HCT116 (cell line): ENCODE measurements at regions not wholly inside any gene's neighbourhood (a gene's known extent, or its start where the extent isn't known, plus 50 kb on each side); places are given as distances from the start of the nearest gene placed in this dataset.

ENCODE experiments used
- ATAC-seq: fragments of 200-7000 bp; cut with Tn5 transposase; 2 replicates; pipeline ENCODE4 v1.9.1; 2020; ENCODE audit warnings: mild to moderate bottlenecking, moderate library complexity
- BruUV-seq: library from RNA; stranded (reverse); fragments of 400-500 nt; replicated peaks from 2 replicates; lab custom pipeline; 2021; lab: Mats Ljungman, UMichigan
- CTCF ChIA-PET: fragments of 300-600 bp; sonication (Branson Sonifier 250); formaldehyde crosslinking; loops from one replicate; lab custom pipeline; 2021; ENCODE audit warnings: antibody characterized with exemption; lab: Charles Lee
- POLR2A ChIA-PET: fragments of 300-600, 350-600 bp; sonication (Branson Sonifier 250); formaldehyde crosslinking; loops from one replicate; lab custom pipeline; 2021; ENCODE audit warnings: antibody characterized with exemption; lab: Charles Lee
- RAD21 ChIA-PET, 2 experiments: fragments of 300-600 bp; sonication (Branson Sonifier 250); formaldehyde crosslinking; loops; one replicate each; lab custom pipeline; 2023; ENCODE audit warnings: low total read pairs in 2 of 2; ENCODE audit not compliant: uncharacterized antibody in 2 of 2, unreplicated experiment in 2 of 2, low non-redundant PET in 1 of 2; lab: Charles Lee
- DNase-seq: peaks from one replicate; pipeline ENCODE4 v3.0.0-alpha.2; 2010; ENCODE audit warnings: low read depth, low spot score
- H2AFZ ChIP-seq: fragments of 200-600 bp; shearing (Covaris generic), sonication (generic); 2 replicates; pipeline ENCODE4 v1.6.1; 2017; ENCODE audit warnings: low read depth, mixed run types, mixed read lengths, antibody characterized with exemption, low read length; ENCODE audit not compliant: poor library complexity, severe bottlenecking
- H3K27ac ChIP-seq: 2 replicates; pipeline ENCODE4 v1.5.1; 2012; ENCODE audit warnings: low read depth, low read length
- H3K27me3 ChIP-seq: fragments of 200-600 bp; sonication (generic); 2 replicates; pipeline ENCODE4 v1.6.1; 2016; ENCODE audit warnings: mixed run types, low read length, mixed read lengths; ENCODE audit not compliant: insufficient read depth
- H3K36me3 ChIP-seq, 2 experiments: fragments of 200-500 bp in 1 of 2; fragments of 200-600 bp in 1 of 2; sonication (Bioruptor generic) in 1 of 2; sonication (generic) in 1 of 2; 2 replicates each; pipeline versions ENCODE4 v1.5.1 to v1.6.1; 2014 to 2016; ENCODE audit warnings: low read length in 2 of 2, inconsistent platforms in 1 of 2, mixed read lengths in 1 of 2, mixed run types in 1 of 2; ENCODE audit not compliant: insufficient read depth in 2 of 2, control insufficient read depth in 1 of 2
- H3K4me1 ChIP-seq, 2 experiments: fragments of 200-600 bp in 1 of 2; sonication (generic) in 1 of 2; 2 replicates each; pipeline versions ENCODE4 v1.5.1 to v1.6.1; 2012 to 2017; ENCODE audit warnings: low read length in 2 of 2, inconsistent platforms in 1 of 2, mild to moderate bottlenecking in 1 of 2, mixed read lengths in 1 of 2, mixed run types in 1 of 2, moderate library complexity in 1 of 2; ENCODE audit not compliant: insufficient read depth in 2 of 2, control insufficient read depth in 1 of 2
- H3K4me2 ChIP-seq: fragments of 200-600 bp; sonication (generic); 2 replicates; pipeline ENCODE4 v1.6.1; 2017; ENCODE audit warnings: mixed run types, low read length, mixed read lengths
- H3K4me3 ChIP-seq, 2 experiments: fragments of 200-600 bp in 1 of 2; sonication (generic) in 1 of 2; replicated peaks in 1 of 2; 2 replicates each; pipeline ENCODE4 v1.5.1; 2011 to 2016; ENCODE audit warnings: low read length in 2 of 2, control low read depth in 1 of 2, low read depth in 1 of 2, mild to moderate bottlenecking in 1 of 2, mixed read lengths in 1 of 2, mixed run types in 1 of 2
- H3K79me2 ChIP-seq: fragments of 200-600 bp; sonication (generic); 2 replicates; pipeline ENCODE4 v1.6.1; 2017; ENCODE audit warnings: mild to moderate bottlenecking, mixed run types, low read length, moderate library complexity, mixed read lengths; ENCODE audit not compliant: insufficient read depth
- H3K9ac ChIP-seq: fragments of 200-600 bp; sonication (generic); 2 replicates; pipeline ENCODE4 v1.6.1; 2016; ENCODE audit warnings: low read length, mixed read lengths
- H3K9me2 ChIP-seq: fragments of 200-600 bp; sonication (generic), shearing (Covaris generic); 2 replicates; pipeline ENCODE4 v1.6.1; 2017; ENCODE audit warnings: mixed run types, mild to moderate bottlenecking, moderate library complexity; ENCODE audit not compliant: insufficient read depth
- H3K9me3 ChIP-seq, 2 experiments: fragments of 200-500 bp in 1 of 2; fragments of 200-600 bp in 1 of 2; sonication (Bioruptor generic) in 1 of 2; sonication (generic) in 1 of 2; 2 replicates each; pipeline ENCODE4 v1.6.1; 2014 to 2017; ENCODE audit warnings: low read length in 2 of 2, mixed read lengths in 2 of 2, inconsistent platforms in 1 of 2, low read depth in 1 of 2, mild to moderate bottlenecking in 1 of 2, mixed run types in 1 of 2, moderate library complexity in 1 of 2; ENCODE audit not compliant: control insufficient read depth in 1 of 2, insufficient read depth in 1 of 2
- H4K20me1 ChIP-seq: fragments of 200-600 bp; sonication (generic), shearing (Covaris generic); 2 replicates; pipeline ENCODE4 v1.6.1; 2017; ENCODE audit warnings: mixed run types, mild to moderate bottlenecking, moderate library complexity; ENCODE audit not compliant: insufficient read depth
- ATF3 ChIP-seq: IDR thresholded peaks from 2 replicates; pipeline ENCODE4 v1.6.1; 2012
- CBX3 ChIP-seq: IDR thresholded peaks from 2 replicates; pipeline ENCODE4 v1.6.1; 2012; ENCODE audit warnings: low read depth
- CTCF ChIP-seq, 3 experiments: fragments of 200-600 bp in 1 of 3; sonication (generic) in 1 of 3; IDR thresholded peaks in 2 of 3; conservative IDR thresholded peaks in 1 of 3; 2 replicates each; pipeline ENCODE4 v1.5.1; 2012 to 2017; ENCODE audit warnings: low read depth in 2 of 3, low read length in 2 of 3, antibody characterized with exemption in 1 of 3, borderline replicate concordance in 1 of 3, control low read depth in 1 of 3, mild to moderate bottlenecking in 1 of 3, mixed read lengths in 1 of 3, mixed run types in 1 of 3, moderate library complexity in 1 of 3; ENCODE audit not compliant: insufficient read depth in 1 of 3
- EGR1 ChIP-seq: IDR thresholded peaks from 2 replicates; pipeline ENCODE4 v1.6.1; 2012; ENCODE audit warnings: low read depth
- EZH2 ChIP-seq: fragments of 200-600 bp; sonication (generic); IDR thresholded peaks from 2 replicates; pipeline ENCODE4 v1.6.1; 2017; ENCODE audit warnings: antibody characterized with exemption, mixed run types
- EZH2phosphoT487 ChIP-seq: fragments of 200-600 bp; IDR thresholded peaks from 2 replicates; pipeline ENCODE4 v1.6.1; 2018; ENCODE audit warnings: antibody characterized with exemption, borderline replicate concordance
- FOSL1 ChIP-seq: IDR thresholded peaks from 2 replicates; pipeline ENCODE4 v1.6.1; 2012; ENCODE audit warnings: low read depth
- JUND ChIP-seq: IDR thresholded peaks from 2 replicates; pipeline ENCODE4 v1.6.1; 2012
- POLR2A ChIP-seq: IDR thresholded peaks from 2 replicates; pipeline ENCODE4 v1.7.0; 2011; ENCODE audit warnings: borderline replicate concordance; ENCODE audit not compliant: insufficient read depth, insufficient read length; ENCODE audit errors: extremely low read depth
- POLR2AphosphoS5 ChIP-seq: IDR thresholded peaks from 2 replicates; pipeline ENCODE4 v1.6.1; 2011; ENCODE audit warnings: mild to moderate bottlenecking, low read depth, low read length, moderate library complexity
- REST ChIP-seq: IDR thresholded peaks from 2 replicates; pipeline ENCODE4 v1.6.1; 2012; ENCODE audit warnings: low read depth
- SRF ChIP-seq: IDR thresholded peaks from 2 replicates; pipeline ENCODE4 v1.6.1; 2012; ENCODE audit warnings: low read depth
- TCF7L2 ChIP-seq: IDR thresholded peaks from 2 replicates; pipeline ENCODE4 v1.7.0; 2011; ENCODE audit warnings: borderline replicate concordance, inconsistent platforms; ENCODE audit not compliant: insufficient read depth, insufficient read length; ENCODE audit errors: extremely low read depth
- YY1 ChIP-seq: IDR thresholded peaks from 2 replicates; pipeline ENCODE4 v1.6.1; 2011; ENCODE audit warnings: low read length, low read depth, moderate library complexity, mild to moderate bottlenecking; ENCODE audit not compliant: insufficient replicate concordance; ENCODE audit errors: extremely low read depth
- ZFX ChIP-seq: fragments of 450-650 bp; IDR thresholded peaks from 2 replicates; pipeline ENCODE4 v1.6.1; 2017
- ZNF274 ChIP-seq: fragments of 200-500 bp; sonication (Bioruptor generic); IDR thresholded peaks from 2 replicates; pipeline ENCODE4 v1.6.1; 2014; ENCODE audit warnings: mild to moderate bottlenecking, low read depth, low read length, inconsistent platforms
- intact Hi-C: fragments of 100-400 bp; cut with micrococcal nuclease; formaldehyde crosslinking; loops from 2 replicates; pipeline ENCODE4 v1.10.0; 2022

- no peak overlapping the region for H3K27ac ChIP-seq
- DNase-seq (no peak), ATAC-seq (0 out of 2 replicates have a peak, but pooled peaks have one; percentile 36)
- no peaks in the 10 kb centered on the region for H3K9me2 ChIP-seq
- CTCF ChIA-PET, result no interaction called here
- H2AFZ ChIP-seq, result no peak overlapping the region
- no peaks in the 10 kb centered on the region for H3K36me3 ChIP-seq
- peak in 2 of 3 experiments; percentile 26 to 30; a peak in 2 of 6 replicates for TF ChIP-seq CTCF (IDR thresholded peaks at IDR 0.05 in 2 of 3, conservative IDR thresholded peaks at IDR 0.05 in 1 of 3; ENCODE audit: borderline replicate concordance in 1 of 3, insufficient read depth in 1 of 3, low read depth in 2 of 3, low read length in 2 of 3)
- TF ChIP-seq JUND, result no peak
- TF ChIP-seq POLR2AphosphoS5, result no peak
- TF ChIP-seq ZNF274, result no peak
- TF ChIP-seq ATF3, result no peak
- TF ChIP-seq SRF, result no peak
- TF ChIP-seq EGR1, result no peak
- TF ChIP-seq ZFX, result no peak
- TF ChIP-seq POLR2A, result no peak
- H3K79me2 ChIP-seq, result no peaks in the 10 kb centered on the region
- H3K9ac ChIP-seq, result no peak overlapping the region
- H3K27me3 ChIP-seq, result no peaks in the 10 kb centered on the region
- no peaks in the 10 kb centered on the region for H3K9me3 ChIP-seq
- no TSS peak for BruUV-seq
- intact Hi-C loops, result no loop called here
- H3K4me2 ChIP-seq, result no peak overlapping the region
- RAD21 ChIA-PET, result no interaction called here
- no peaks in the 10 kb centered on the region for H3K4me1 ChIP-seq
- no peaks in the 10 kb centered on the region for H4K20me1 ChIP-seq
- H3K4me3 ChIP-seq, result no peak overlapping the region
- POLR2A ChIA-PET, result no interaction called here
These were observed 91.3 kb downstream of the UQCRFS1 start for GRCh38 chr19:29121684-29122083.

GRCh38 chr19:29120466-29120865 is 92.5 kb downstream of the UQCRFS1 start:
- RAD21 ChIA-PET, result no interaction called here
- no peak for TF ChIP-seq CBX3
- TF ChIP-seq EGR1, result no peak
- TF ChIP-seq YY1, result no peak
- no peak for TF ChIP-seq TCF7L2
- no peak for TF ChIP-seq ZFX
- TF ChIP-seq SRF, result no peak
- TF ChIP-seq EZH2, result no peak
- no peak for TF ChIP-seq REST
- TF ChIP-seq ATF3, result no peak
- TF ChIP-seq EZH2phosphoT487, result no peak
- no peak for TF ChIP-seq FOSL1
- TF ChIP-seq ZNF274, result no peak
- no peak for TF ChIP-seq POLR2AphosphoS5

More at GRCh38 chr19:29120466-29120865, 92.5 kb downstream of the UQCRFS1 start:
- Histone ChIP-seq H3K4me1 (no peaks in the 10 kb centered on the region), H3K27ac (no peak overlapping the region), H3K9ac (no peak overlapping the region), H3K4me3 (no peak overlapping the region), H2AFZ (no peak overlapping the region), H3K4me2 (no peak overlapping the region), H4K20me1 (no peaks in the 10 kb centered on the region), H3K9me2 (no peaks in the 10 kb centered on the region), H3K9me3 (no peaks in the 10 kb centered on the region), H3K79me2 (no peaks in the 10 kb centered on the region), H3K27me3 (no peaks in the 10 kb centered on the region), H3K36me3 (no peaks in the 10 kb centered on the region)
- BruUV-seq, result no TSS peak
- DNase-seq (no peak), ATAC-seq (no peak)
- intact Hi-C loops, result no loop called here
- ChIA-PET POLR2A (no interaction called here), CTCF (no interaction called here)
